ENCODE measurements at regions not wholly inside any gene's neighbourhood (a gene's known extent, or its start where the extent isn't known, plus 50 kb on each side); places are given as distances from the start of the nearest gene placed in this dataset.
"Not testable (repeated sequence)": the region's sequence is repeated elsewhere in the genome, so short reads cannot be mapped to it uniquely, and the experiment has no call there.

DNA sequence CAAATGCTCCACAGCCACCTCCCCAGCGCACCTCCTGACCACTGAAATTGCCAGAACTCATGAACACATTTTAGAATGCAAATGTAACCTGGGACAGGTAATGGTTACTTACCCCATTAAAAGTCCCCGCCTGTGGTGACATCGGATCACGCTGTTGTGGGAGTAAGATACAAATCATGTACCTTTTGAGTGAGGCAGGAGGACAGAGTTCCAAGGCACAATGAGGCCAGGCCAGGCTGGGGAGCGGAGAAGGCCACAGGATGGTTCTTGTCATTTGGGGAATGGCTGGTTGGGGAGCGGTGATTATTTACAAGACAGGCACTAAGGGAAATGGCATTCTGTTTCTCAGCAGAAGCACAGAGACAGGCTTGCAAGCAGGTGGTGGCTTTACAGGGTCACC lies 490.0 kb downstream of the EDEM1 start:
- intact Hi-C loops (cut with micrococcal nuclease), result no loop called here

DNA sequence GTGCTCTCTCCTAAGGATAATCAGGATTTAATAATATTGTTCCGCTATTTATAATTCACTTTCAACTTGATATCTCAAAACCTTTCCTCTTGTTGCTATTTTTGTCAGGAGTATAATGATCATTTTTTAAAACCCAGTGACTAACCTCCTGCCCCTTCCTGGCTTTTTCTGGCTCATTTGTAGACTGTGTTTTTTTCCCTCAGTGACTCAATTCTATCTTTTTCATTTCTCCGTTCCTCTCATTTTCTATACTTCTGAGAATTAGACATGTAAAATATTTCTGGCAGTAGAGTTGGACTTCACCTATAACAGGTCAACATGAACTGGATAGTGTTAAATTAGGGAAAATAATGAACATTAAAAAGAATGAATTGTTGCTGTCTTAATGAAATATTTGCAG lies 490.7 kb downstream of the EDEM1 start:
- intact Hi-C loops (cut with micrococcal nuclease), result no loop called here

DNA sequence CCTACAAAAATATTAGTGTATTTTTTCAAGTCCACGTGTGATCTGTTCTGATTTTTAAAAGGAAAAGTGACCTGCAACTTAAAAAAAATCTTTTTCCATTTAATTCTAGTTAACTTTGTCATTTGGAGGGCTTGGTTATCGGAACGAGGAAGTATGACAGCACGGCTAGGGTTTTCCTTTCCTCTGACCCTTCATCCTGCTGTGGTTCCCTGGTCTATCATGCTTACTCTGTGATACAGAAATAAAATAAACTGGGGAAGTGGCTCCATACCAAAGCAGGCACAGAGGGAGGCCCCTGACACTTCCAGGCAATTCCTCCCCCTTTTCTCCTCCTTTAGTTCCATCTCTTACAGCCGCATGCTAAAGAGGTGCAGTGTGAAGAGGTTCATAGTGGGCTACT lies 491.3 kb downstream of the EDEM1 start:
- intact Hi-C loops (cut with micrococcal nuclease), result no loop called here

DNA sequence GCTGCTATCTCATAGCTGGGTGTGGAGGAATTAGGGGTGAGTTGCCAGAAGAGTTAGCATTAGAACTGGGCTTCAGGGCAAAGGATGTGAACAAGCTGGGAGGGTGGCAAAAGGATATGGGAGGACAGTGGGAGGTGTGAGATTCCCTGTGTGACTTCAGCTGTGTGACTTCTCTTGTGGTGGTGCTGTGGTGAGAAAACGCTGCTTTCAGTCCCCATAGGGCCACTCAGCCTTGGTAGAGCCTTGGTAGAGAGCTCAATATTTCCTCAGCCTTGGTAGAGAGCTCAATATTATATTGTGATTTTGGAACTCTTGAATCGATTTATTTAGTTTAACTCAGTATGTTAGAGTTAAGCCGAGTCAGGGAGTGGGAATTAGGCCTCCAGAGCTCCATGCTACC lies 499.7 kb downstream of the EDEM1 start:
- intact Hi-C loops (cut with micrococcal nuclease), result no loop called here

DNA sequence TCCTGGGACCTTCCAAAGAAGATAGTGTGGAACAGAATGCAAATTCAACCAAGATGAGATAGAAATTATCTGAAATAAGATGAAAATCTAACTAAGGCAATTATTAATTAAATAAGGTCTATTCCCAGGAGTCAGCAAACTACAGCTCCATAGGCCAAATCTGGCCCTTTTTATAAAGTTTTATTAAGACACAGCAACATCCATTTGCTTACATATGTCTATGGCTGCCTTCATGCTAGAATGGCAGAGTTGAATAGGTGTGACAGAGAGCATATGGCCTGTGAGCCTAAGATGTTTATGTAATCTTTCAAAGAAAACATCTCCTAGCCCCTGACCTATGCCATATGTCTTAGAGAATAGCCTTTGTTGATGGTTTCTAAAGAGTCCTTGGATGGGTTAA lies 503.0 kb downstream of the EDEM1 start:
- intact Hi-C loops (cut with micrococcal nuclease), result no loop called here

DNA sequence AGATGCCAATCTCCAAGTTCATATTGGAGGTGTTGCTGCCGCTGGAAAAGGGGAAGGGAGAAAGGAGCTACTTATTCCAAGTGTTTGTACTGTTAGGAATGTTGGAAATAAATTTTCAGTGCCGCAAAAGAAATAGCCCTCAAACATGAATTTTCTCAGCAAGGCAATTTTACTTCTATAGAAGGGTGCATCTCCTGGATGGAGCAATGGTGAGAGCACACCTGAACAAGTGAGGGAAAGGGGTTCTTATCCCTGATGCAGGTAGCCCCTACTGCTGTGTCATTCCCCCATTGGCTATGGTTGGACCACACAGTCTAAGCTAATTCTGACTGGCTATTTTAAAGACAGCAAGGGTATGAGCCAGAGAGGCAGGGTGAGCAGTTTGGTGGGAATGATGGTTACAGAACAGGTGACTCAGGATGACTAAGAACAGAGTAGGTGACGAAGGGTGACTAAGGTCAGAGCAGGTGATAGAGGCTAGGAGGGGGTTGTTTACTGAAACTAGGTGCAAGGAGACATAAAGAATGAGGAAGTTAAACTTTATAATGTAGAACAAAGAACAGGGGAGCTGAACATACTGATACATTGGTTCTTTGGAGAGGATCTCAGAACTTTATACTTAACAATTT lies 503.5 kb downstream of the EDEM1 start:
- intact Hi-C loops (cut with micrococcal nuclease), result no loop called here

DNA sequence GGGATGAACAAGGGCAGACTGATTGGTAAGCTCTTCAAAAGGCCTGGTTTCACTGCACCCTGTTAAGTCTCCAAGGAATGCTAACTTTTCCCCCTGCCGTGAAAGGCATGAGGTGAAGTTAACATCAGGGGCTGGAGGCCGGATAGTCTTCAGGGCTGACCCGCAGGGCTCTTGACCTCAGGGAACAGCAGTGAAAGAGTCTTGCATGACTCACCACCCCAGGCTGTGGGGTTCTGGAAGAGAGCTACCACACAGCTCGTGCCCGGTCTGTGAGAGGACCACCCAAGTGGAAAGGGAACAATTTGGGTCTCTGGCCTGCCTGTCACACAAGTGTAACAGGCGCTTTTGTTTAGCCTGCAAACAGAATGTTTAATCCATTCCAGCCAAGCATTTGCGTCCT lies 504.9 kb downstream of the EDEM1 start:
- intact Hi-C loops (cut with micrococcal nuclease), result no loop called here

DNA sequence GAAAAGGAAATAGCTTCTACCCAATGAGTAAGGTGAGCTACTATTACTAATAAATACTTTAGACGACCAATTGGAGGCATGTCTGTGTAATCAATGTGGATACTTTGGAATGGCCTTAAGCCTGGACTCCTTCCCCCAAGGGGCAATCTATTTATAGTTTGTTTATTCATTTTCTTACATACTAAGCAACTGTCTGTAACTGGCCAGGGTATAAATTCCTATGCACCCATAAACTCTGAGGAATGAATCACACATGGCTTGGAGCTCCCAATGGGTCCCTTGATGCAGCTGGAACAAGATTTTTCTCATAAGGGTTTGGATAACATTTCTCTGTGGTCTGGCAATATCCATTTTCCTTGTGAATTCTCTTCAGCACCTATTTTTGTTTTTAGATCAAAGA lies 506.8 kb downstream of the EDEM1 start:
- intact Hi-C loops (cut with micrococcal nuclease), result no loop called here

DNA sequence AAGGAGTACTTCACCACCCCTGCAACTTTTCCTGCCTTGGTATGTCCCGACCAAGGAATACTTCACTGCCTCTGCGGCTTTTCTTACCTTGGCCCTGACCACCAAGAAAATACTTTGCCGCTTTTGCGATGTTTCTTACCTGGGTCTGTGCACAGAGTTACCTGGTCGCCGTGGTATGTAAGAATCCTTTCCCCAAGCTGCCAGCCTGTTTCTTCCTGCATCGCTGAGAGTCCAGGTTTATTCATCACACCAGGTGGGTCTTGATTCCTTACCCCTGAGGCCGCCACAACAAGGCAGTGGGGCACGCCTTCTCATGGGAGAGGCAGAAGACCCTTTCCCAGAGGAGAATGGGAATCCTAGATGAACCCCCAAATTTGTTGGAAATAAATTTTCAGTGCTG lies 511.3 kb downstream of the EDEM1 start:
- intact Hi-C loops (cut with micrococcal nuclease), result no loop called here

DNA sequence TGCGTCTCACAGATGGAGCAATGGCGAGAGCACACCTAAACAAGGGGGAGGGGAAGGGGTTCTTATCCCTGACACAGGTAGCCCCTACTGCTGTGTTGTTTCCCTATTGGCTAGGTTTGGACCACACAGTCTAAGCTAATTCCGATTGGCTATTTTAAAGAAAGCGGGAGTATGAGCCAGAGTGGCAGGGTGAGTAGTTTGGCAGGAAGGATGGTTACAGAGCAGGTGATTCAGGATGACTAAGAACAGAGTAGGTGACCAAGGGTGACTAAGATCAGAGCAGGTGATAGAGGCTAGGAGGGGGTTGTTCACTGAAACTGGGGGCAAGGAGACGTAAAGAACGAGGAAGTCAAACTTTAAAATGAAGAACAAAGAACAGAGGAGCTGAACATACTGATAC lies 511.8 kb downstream of the EDEM1 start:
- intact Hi-C loops (cut with micrococcal nuclease), result no loop called here

DNA sequence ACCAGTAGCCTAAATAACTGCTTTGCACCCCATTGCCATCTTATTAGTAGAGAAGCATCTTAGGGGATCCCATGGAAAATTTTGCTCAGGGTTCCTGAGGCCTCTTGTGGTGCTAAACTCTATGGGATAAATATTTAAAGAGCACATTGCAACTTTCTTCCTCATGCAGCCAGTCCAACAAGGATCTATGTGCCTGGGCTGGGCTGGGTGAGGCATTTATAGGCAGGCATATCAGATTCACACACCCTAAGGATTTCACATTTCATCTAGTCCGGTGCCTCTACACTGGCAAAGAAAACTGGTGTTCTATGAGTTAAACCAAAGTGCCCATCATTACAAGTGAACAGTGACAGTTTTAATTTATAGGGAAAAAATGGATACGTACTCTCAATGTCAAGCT lies 512.3 kb downstream of the EDEM1 start:
- intact Hi-C loops (cut with micrococcal nuclease), result no loop called here

DNA sequence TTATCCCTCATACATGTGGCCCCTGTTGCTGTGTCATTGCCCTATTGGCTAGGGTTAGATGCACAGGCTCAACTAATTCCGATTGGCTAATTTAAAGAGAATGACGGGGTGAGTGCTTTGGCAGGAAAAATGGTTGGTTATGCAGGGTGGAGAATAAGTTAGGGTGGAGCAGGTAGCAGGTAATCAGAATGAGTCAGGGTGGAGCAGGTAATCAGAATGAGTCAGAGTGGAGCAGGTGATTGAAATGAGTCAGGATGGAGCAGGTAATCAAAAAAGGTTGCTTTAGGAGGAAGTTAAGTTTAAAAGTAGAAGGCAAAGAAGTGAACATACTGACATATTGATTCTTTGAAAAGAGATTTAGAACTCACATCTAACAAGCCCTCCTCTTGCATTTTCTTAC lies 513.5 kb downstream of the EDEM1 start:
- intact Hi-C loops (cut with micrococcal nuclease), result not testable (repeated sequence)

DNA sequence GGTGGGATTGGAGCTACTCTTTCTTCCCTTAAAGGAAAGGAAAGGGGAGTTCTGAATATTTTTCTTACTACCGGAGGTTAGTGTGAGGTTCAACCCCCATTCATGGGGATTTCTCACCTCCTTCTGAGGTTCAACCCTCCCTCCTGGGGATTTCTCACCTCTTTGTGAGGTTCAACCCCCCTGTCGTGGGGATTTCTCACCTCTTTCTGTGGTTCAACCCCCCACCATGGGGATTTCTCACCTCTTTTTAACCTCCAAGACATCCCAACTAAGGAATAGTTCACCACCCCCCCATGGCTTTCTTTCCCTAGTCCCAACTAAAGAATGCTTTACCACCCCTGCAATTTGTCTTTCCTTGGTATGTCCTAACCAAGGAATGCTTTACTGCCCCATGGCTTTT lies 520.3 kb downstream of the EDEM1 start:
- intact Hi-C loops (cut with micrococcal nuclease), result no loop called here

DNA sequence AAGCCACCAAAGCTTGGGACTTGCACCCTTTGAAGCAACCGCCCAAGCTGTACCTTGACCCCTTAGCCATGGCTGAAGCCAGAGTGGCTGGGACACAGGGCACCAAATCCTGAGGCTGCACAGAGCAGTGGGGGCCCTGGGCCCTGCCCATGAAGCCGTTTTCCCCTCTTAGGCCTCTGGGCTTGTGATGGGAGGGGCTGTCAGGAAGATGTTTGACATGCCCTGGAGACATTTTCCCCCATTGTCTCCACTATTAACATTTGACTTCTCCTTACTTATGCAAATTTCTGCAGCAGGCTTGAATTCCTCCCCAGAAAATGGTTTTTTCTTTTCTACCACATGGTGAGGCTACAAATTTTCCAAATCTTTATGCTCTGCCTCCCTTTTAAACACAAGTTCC lies 522.2 kb downstream of the EDEM1 start:
- intact Hi-C loops (cut with micrococcal nuclease), result no loop called here

DNA sequence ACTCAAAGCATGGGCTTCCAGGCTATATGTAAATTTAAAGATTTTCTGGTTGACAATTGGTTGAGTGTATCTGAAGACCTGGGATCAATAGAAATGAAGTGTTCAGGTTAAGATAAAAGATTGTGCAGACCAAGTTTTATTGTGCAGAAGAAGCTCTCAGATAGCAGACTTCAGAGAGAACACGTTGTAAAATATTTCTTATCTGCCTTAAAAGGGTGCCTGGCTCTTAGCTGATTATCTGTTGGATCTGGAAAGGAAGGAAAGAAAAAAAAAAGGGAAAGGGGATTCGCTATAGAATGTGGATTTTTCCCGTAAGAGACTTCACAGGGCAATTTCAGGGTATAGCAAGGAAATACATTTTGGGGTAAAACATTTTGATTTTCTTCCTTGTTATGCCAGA lies 523.2 kb downstream of the EDEM1 start:
- intact Hi-C loops (cut with micrococcal nuclease), result no loop called here

DNA sequence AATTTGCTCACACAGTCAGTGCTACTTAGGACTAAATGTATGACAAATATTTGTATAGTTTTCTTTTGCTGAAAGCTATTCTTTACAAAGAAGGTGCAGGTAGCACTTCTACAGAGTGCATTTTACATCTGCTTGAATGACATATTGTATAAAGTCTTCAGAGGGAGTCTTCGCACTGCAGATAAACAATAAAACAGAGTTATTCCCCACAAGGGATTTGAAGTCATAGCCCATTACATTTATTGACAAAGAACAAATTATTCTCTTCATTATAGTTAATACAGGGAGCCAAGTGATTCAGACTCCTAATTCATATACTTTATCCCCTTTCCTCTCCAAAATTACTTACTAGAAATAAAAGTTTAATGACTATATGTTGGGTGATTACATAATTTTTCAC lies 529.7 kb downstream of the EDEM1 start:
- intact Hi-C loops (cut with micrococcal nuclease), result no loop called here

DNA sequence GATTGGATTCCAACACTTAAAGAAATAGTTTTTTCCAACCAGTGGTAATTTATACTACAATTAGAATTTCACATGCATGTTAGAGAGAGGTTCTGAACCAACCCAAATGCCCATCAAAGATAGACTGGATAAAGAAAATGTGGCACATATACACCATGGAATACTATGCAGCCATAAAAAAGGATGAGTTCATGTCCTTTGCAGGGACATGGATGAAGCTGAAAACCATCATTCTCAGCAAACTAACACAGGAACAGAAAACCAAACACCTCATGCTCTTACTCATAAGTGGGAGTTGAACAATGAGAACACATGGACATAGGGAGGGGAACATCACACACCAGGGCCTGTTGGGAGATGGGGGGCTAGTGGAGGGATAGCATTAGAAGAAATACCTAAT lies 532.2 kb downstream of the EDEM1 start:
- intact Hi-C loops (cut with micrococcal nuclease), result not testable (repeated sequence)

DNA sequence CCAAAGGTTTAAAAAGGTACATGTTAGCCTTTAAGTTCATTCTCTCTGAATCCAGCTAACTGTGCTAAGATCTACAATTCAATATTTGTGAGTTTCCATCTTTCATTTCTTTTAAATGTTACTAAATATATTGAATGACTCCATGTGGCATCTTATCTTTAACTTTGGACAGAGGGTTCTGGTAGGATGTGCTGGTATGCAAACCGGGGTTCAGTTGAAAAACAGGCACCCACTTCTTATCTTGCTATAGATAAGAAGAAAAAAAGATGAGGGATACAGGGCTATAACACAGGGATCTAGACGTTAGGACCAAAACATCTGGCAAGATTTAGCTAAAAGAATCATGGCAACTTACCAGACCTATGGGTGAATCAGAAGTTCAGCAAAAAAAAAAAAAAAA lies 538.3 kb downstream of the EDEM1 start:
- intact Hi-C loops (cut with micrococcal nuclease), result no loop called here

DNA sequence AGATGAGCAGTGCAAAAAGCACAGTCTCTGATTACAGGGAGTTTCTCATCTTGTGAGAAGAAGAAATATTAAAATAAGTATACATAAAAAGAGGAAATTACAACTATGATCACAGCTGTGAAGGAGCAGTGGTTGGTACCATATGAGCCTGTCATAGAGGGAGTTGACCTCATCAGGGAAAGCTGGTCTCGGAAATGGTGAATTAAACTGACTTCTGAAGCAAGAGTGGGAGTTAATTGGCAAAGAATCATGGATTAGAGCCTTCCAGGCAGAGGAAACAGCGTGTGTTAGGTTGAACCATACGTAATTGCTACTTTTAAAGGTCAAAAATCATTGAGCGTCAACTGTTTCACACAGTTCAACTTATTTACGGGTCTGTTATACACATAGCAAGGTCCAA lies 539.1 kb downstream of the EDEM1 start:
- intact Hi-C loops (cut with micrococcal nuclease), result no loop called here

DNA sequence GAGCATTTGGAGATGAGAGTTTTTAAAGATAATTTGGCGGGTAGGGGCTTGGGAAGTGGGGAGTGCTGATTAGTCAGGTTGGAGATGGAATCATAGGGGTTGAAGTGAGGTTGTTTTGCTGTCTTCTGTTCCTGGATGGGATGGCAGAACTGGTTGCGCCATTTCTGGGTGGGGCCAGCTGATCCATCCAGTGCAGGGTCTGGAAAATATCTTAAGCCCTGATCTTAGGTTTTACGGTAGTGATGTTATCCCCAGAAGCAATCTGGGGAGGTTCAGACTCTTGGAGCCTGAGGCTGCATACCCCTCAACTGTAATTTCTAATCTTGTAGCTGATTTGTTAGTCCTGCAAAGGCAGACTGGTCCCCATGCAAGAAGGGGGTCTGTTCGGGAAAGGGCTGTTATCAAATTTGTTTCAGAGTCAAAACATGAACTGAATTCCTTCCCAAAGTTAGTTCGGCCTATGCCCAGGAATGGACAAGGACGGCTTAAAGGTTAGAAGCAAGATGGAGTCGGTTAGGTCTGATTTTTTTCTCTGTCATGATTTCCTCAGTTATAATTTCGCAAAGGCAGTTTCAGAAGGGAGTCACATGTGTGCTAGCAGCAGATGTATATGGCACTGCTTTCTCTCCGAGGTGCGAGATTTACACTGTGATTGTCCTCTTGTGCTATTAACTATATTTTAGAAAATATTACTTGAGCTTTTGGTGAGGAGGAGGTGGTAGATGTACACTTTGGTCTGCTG lies 540.4 kb downstream of the EDEM1 start:
- intact Hi-C loops (cut with micrococcal nuclease), result no loop called here

DNA sequence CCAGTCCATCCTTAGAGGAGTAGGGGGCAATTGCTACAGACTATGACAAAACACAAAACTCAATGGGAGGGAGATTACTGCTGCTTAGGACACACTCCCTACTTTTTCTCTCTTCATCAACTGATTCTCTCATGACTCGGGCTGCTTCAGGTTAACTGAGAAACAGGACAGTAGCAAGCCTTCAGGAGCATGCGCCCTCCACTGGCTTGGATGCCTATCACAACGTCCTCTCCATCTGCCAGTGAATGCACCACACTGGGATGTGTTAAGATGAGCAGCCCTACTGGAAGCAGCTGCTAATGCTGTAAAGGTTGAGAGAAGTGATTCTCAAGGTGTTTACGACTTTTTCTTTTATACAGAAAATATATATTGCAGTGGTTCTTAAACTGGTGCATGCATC lies 542.3 kb downstream of the EDEM1 start:
- intact Hi-C loops (cut with micrococcal nuclease), result no loop called here

DNA sequence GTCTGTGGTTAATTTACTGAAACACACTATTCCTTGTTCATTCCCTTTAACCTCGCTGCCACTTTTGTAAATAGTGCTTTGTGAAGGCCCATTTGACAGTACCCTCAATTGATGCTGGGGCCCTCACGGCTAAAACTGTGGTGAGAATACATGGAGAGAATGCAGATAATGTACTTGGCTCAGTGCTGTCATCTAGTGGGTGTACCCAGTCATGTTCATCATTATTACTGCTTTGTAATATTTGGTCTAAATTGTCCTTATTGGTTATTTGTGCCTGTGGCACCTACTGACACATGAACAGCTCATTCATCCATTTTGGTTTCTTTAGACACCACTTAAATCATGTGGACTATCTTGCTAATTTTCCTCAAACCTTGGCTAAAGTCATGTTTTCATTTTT lies 543.6 kb downstream of the EDEM1 start:
- intact Hi-C loops (cut with micrococcal nuclease), result loop anchor here (1.0 kb wide), 1 partner anchor 305 kb away; no protein-coding TSS in a partner anchor

DNA sequence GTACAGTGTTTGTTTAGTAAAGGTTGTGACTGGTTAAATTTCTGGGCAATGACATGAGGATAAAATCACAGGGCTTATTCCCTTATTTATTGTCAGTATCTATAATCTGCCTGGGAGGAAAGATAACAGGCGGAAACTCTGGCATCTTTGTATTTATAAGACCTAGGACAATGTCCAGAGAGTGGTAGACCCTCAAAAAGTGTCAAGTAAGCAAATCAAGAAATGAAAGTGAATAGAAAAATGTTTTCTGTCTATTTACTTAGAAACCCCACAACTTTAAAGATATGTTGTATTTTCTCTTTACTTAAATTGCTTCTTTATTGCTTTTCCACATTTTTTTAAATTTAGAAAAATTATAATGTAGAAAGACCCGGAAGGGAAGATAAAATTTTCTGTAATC lies 544.6 kb downstream of the EDEM1 start:
- intact Hi-C loops (cut with micrococcal nuclease), result no loop called here
